Activated CD8-positive, alpha-beta memory T cell treated with anti-CD3 and anti-CD28 coated beads for 48 hours (primary cell): ENCODE measurements at regions not wholly inside any gene's neighbourhood (a gene's known extent, or its start where the extent isn't known, plus 50 kb on each side); places are given as distances from the start of the nearest gene placed in this dataset.
"Not testable (repeated sequence)": the region's sequence is repeated elsewhere in the genome, so short reads cannot be mapped to it uniquely, and the experiment has no call there.

ENCODE experiments used
- DNase-seq, 3 experiments: peaks; one replicate each; pipeline ENCODE4 v3.0.0-alpha.2; 2020; ENCODE audit warnings: low read depth in 2 of 3, low spot score in 2 of 3

GRCh38 chr2:3115301-3116042 is 262.1 kb downstream of the EIPR1 start:
- no peak for DNase-seq

GRCh38 chr2:3114406-3115185 is 263.0 kb downstream of the EIPR1 start:
- DNase-seq: no peak

- no peak for DNase-seq
Measured at GRCh38 chr2:3113769-3114168, 263.8 kb downstream of the EIPR1 start.

GRCh38 chr2:3113122-3113521 is 264.5 kb downstream of the EIPR1 start:
- DNase-seq: no peak

- DNase-seq: no peak
Measured at GRCh38 chr2:3112553-3112952, 265.1 kb downstream of the EIPR1 start.

GRCh38 chr2:3112131-3112530 is 265.5 kb downstream of the EIPR1 start:
- no peak for DNase-seq

- DNase-seq: no peak
Measured at GRCh38 chr2:3110994-3111666, 266.5 kb downstream of the EIPR1 start.

GRCh38 chr2:3110555-3110954 is 267.1 kb downstream of the EIPR1 start:
- no peak for DNase-seq

GRCh38 chr2:3108710-3109702 is 268.6 kb downstream of the EIPR1 start:
- no peak for DNase-seq

- no peak for DNase-seq
Measured at GRCh38 chr2:3108105-3108504, 269.5 kb downstream of the EIPR1 start.

- DNase-seq: no peak
Measured at GRCh38 chr2:3107567-3107966, 270.1 kb downstream of the EIPR1 start.

- DNase-seq: no peak
Measured at GRCh38 chr2:3105814-3106569, 271.6 kb downstream of the EIPR1 start.

GRCh38 chr2:3104958-3105813 is 272.4 kb downstream of the EIPR1 start:
- not testable (repeated sequence) for DNase-seq

- DNase-seq: no peak
Measured at GRCh38 chr2:3104261-3104660, 273.4 kb downstream of the EIPR1 start.

GRCh38 chr2:3102922-3103569 is 274.6 kb downstream of the EIPR1 start:
- no peak for DNase-seq

- DNase-seq: no peak
Measured at GRCh38 chr2:3102081-3102921, 275.3 kb downstream of the EIPR1 start.

GRCh38 chr2:3101016-3101942 is 276.3 kb downstream of the EIPR1 start:
- no peak for DNase-seq
